ENCODE measurements at regions not wholly inside any gene's neighbourhood (a gene's known extent, or its start where the extent isn't known, plus 50 kb on each side); places are given as distances from the start of the nearest gene placed in this dataset.
A peak's percentile ranks its signal among the peaks of the same experiment; 100 is the strongest.

- TF ChIP-seq, protein P1, sequence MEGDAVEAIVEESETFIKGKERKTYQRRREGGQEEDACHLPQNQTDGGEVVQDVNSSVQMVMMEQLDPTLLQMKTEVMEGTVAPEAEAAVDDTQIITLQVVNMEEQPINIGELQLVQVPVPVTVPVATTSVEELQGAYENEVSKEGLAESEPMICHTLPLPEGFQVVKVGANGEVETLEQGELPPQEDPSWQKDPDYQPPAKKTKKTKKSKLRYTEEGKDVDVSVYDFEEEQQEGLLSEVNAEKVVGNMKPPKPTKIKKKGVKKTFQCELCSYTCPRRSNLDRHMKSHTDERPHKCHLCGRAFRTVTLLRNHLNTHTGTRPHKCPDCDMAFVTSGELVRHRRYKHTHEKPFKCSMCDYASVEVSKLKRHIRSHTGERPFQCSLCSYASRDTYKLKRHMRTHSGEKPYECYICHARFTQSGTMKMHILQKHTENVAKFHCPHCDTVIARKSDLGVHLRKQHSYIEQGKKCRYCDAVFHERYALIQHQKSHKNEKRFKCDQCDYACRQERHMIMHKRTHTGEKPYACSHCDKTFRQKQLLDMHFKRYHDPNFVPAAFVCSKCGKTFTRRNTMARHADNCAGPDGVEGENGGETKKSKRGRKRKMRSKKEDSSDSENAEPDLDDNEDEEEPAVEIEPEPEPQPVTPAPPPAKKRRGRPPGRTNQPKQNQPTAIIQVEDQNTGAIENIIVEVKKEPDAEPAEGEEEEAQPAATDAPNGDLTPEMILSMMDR (IDR thresholded peaks at IDR 0.05; ENCODE audit: poor library complexity, severe bottlenecking) = no peak
- no peak for ATAC-seq (ENCODE audit: low read depth)
- H3K9me3 ChIP-seq (ENCODE audit: severe bottlenecking) = no peaks in the 10 kb centered on the region
Observed at GRCh38 chr12:43087195-43088091, 464.6 kb downstream of the ADAMTS20 start.

GRCh38 chr12:43079476-43079875, 472.5 kb downstream of the ADAMTS20 start:
- DNase-seq (ENCODE audit: low spot score) = no peak
- H3K4me3 ChIP-seq (ENCODE audit: severe bottlenecking) = no peak overlapping the region
- H3K4me1 ChIP-seq (ENCODE audit: insufficient read depth, poor library complexity, severe bottlenecking) = no peaks in the 10 kb centered on the region
- H3K27me3 ChIP-seq (ENCODE audit: insufficient read depth, poor library complexity, severe bottlenecking) = no peaks in the 10 kb centered on the region
- H3K36me3 ChIP-seq (ENCODE audit: low read depth) = no peaks in the 10 kb centered on the region
- TF ChIP-seq, protein P1 (IDR thresholded peaks at IDR 0.05; ENCODE audit: poor library complexity, severe bottlenecking) = no peak
- peak; percentile 36; the same call in 1 of the 3 replicates for ATAC-seq (ENCODE audit: low read depth)
- no peak overlapping the region for H3K27ac ChIP-seq (ENCODE audit: poor library complexity, severe bottlenecking)
- no peaks in the 10 kb centered on the region for H3K9me3 ChIP-seq (ENCODE audit: severe bottlenecking)

More at GRCh38 chr12:43087195-43088091, 464.6 kb downstream of the ADAMTS20 start:
- no peak for DNase-seq (ENCODE audit: low spot score)
- no peaks in the 10 kb centered on the region for H3K27me3 ChIP-seq (ENCODE audit: insufficient read depth, poor library complexity, severe bottlenecking)
- no peak overlapping the region for H3K27ac ChIP-seq (ENCODE audit: poor library complexity, severe bottlenecking)
- H3K36me3 ChIP-seq (ENCODE audit: low read depth) = no peaks in the 10 kb centered on the region
- no peak overlapping the region for H3K4me3 ChIP-seq (ENCODE audit: severe bottlenecking)
- H3K4me1 ChIP-seq (ENCODE audit: insufficient read depth, poor library complexity, severe bottlenecking) = peaks cover 4% of the 10 kb centered on the region

DNA sequence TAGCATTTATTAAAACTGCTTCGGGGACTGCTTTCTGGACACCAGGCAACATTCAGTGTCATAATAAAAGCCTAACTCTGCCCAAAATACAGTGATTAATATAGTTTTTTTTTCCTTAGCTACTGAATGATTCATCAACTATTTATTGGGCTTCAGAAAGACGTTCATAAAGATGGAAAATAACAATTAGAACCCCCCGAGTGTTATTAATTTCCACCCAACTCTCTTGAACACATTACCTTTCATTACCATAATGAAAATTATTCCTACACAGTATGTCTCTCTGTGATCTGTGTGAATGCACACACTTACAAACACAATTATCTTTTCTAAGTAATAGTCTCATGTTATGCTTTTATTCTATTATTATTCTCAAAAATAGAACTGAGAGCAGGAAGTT, 473.0 kb downstream of the ADAMTS20 start:
- DNase-seq (ENCODE audit: low spot score) = no peak
- H3K27ac ChIP-seq (ENCODE audit: poor library complexity, severe bottlenecking) = no peak overlapping the region
- no peaks in the 10 kb centered on the region for H3K36me3 ChIP-seq (ENCODE audit: low read depth)
- H3K4me1 ChIP-seq (ENCODE audit: insufficient read depth, poor library complexity, severe bottlenecking) = no peaks in the 10 kb centered on the region
- no peak for ATAC-seq (ENCODE audit: low read depth)
- H3K4me3 ChIP-seq (ENCODE audit: severe bottlenecking) = no peak overlapping the region
- H3K9me3 ChIP-seq (ENCODE audit: severe bottlenecking) = no peaks in the 10 kb centered on the region
- H3K27me3 ChIP-seq (ENCODE audit: insufficient read depth, poor library complexity, severe bottlenecking) = no peaks in the 10 kb centered on the region
- TF ChIP-seq, protein P1 (IDR thresholded peaks at IDR 0.05; ENCODE audit: poor library complexity, severe bottlenecking) = no peak

GRCh38 chr12:43072431-43072830, 479.6 kb downstream of the ADAMTS20 start:
- DNase-seq (ENCODE audit: low spot score) = no peak
- Histone ChIP-seq H3K4me3 (ENCODE audit: severe bottlenecking) (no peak overlapping the region), H3K36me3 (ENCODE audit: low read depth) (no peaks in the 10 kb centered on the region), H3K4me1 (ENCODE audit: insufficient read depth, poor library complexity, severe bottlenecking) (no peaks in the 10 kb centered on the region), H3K9me3 (ENCODE audit: severe bottlenecking) (no peaks in the 10 kb centered on the region), H3K27ac (ENCODE audit: poor library complexity, severe bottlenecking) (no peak overlapping the region), H3K27me3 (ENCODE audit: insufficient read depth, poor library complexity, severe bottlenecking) (no peaks in the 10 kb centered on the region)
- no peak for ATAC-seq (ENCODE audit: low read depth)
- TF ChIP-seq, protein P1 (IDR thresholded peaks at IDR 0.05; ENCODE audit: poor library complexity, severe bottlenecking) = no peak

DNA sequence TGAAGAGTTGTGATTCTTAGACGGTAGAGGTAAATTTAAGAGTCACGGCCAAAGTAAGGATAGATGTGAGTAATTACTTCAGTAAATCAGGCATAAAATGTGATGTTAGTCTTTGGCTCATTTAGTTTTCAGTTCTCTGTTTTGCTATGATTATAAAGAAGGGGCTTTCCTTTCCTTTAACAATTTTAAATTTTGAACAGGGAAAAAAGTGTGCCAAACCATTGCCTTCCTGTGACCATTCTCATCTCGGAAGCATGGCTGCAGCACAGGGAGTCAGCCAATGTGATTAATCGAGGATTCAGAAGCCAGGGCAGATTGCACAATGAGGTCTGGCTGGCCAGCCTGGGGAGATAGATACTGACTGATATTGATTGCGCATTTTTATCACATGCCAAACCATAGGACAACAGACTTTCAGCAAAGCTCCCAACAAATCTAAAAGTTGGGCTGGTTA, 480.2 kb upstream of the PRICKLE1 start:
- no peak for ATAC-seq (ENCODE audit: low read depth)
- no peak for DNase-seq (ENCODE audit: low spot score)
- H3K27me3 ChIP-seq (ENCODE audit: insufficient read depth, poor library complexity, severe bottlenecking) = no peaks in the 10 kb centered on the region
- no peak overlapping the region for H3K27ac ChIP-seq (ENCODE audit: poor library complexity, severe bottlenecking)
- TF ChIP-seq, protein P1 (IDR thresholded peaks at IDR 0.05; ENCODE audit: poor library complexity, severe bottlenecking) = no peak
- H3K9me3 ChIP-seq (ENCODE audit: severe bottlenecking) = no peaks in the 10 kb centered on the region
- no peaks in the 10 kb centered on the region for H3K4me1 ChIP-seq (ENCODE audit: insufficient read depth, poor library complexity, severe bottlenecking)
- no peak overlapping the region for H3K4me3 ChIP-seq (ENCODE audit: severe bottlenecking)
- H3K36me3 ChIP-seq (ENCODE audit: low read depth) = no peaks in the 10 kb centered on the region
